Body of pancreas (tissue), 4 donors: ENCODE measurements at regions not wholly inside any gene's neighbourhood (a gene's known extent, or its start where the extent isn't known, plus 50 kb on each side); places are given as distances from the start of the nearest gene placed in this dataset.
"Not testable (repeated sequence)": the region's sequence is repeated elsewhere in the genome, so short reads cannot be mapped to it uniquely, and the experiment has no call there.

ENCODE experiments used
- ATAC-seq: fragments of 150-250 bp; one replicate; pipeline ENCODE4 v1.9.1; 2016
- DNase-seq, 4 donors: peaks; one replicate each; pipeline ENCODE4 v3.0.0-alpha.2; 2019
- H3K27ac ChIP-seq, 4 donors: fragments of 200-600 bp; sonication (generic); 1 replicate in 3 of 4; 2 replicates in 1 of 4; pipeline versions ENCODE4 v1.5.1 to v1.6.1; 2016 to 2019; ENCODE audit warnings: mild to moderate bottlenecking in 1 of 4, mixed read lengths in 1 of 4, moderate library complexity in 1 of 4
- H3K27me3 ChIP-seq, 2 donors: fragments of 200-600 bp; sonication (generic); one replicate each; pipeline ENCODE4 v1.6.0; 2016; ENCODE audit warnings: mild to moderate bottlenecking in 1 of 2
- H3K36me3 ChIP-seq, 2 donors: fragments of 200-600 bp; sonication (generic); replicated peaks in 1 of 2; 2 replicates each; pipeline ENCODE4 v1.5.1; 2016; ENCODE audit warnings: low read depth in 2 of 2; ENCODE audit not compliant: insufficient read depth in 1 of 2
- H3K4me1 ChIP-seq: fragments of 200-600 bp; sonication (generic); one replicate; pipeline ENCODE4 v1.6.0; 2016
- H3K4me3 ChIP-seq, 2 donors: fragments of 200-600 bp; sonication (generic); 1 replicate in 1 of 2; 2 replicates in 1 of 2; pipeline ENCODE4 v1.5.1; 2016 to 2019
- H3K9me3 ChIP-seq, 3 donors: fragments of 200-600 bp; sonication (generic); 1 replicate in 2 of 3; 2 replicates in 1 of 3; pipeline ENCODE4 v1.5.1; 2016
- POLR2A ChIP-seq, 3 donors: fragments of 450-650 bp; IDR thresholded peaks; one replicate each; pipeline ENCODE4 v1.6.1; 2016; ENCODE audit warnings: antibody characterized with exemption in 3 of 3, mild to moderate bottlenecking in 2 of 3
- WGBS, 2 donors: methylation state at CpG; one replicate each; pipeline ENCODE4 v1.1.5; 2017; 5-methylcytosine and 5-hydroxymethylcytosine counted together
- intact Hi-C: fragments of 100-400 bp; cut with DNase I; formaldehyde crosslinking; loops from one replicate; pipeline ENCODE4 v1.15.1; 2023
- TF ChIP-seq, protein P1 (sequence below), 7 experiments: fragments of 450-650 bp in 4 of 7; fragments of 200-600 bp in 3 of 7; sonication (generic) in 3 of 7; IDR thresholded peaks; one replicate each; pipeline ENCODE4 v1.5.1; 2016 to 2019; ENCODE audit warnings: antibody characterized with exemption in 7 of 7

DNA sequence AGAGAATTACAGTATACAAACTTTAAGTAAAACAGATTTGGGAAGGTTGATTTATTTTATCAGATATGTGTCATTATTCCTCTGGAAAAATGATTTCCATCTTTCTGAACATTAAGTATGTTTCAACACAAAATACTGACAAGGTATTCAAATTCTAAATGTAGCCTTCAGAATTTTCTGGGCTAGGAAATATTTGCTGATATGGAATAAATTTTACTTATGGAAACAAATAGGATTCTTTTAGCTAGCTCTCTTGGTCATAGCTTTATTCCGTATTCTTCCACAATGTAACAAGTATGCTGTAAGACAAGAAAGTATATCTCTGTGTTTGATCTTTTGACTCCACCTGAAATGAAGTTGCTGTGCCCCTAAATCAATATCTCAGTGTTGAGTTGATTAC is 1125.2 kb upstream of the CITED2 start:
- H3K4me1 ChIP-seq, result no peaks in the 10 kb centered on the region
- ATAC-seq, result no peak
- 70 to 76% methylated on average over 1 of the region's 1 CpG for WGBS, 2 donors
- H3K27me3 ChIP-seq, result no peaks in the 10 kb centered on the region
- no peaks in the 10 kb centered on the region for H3K36me3 ChIP-seq
- H3K27ac ChIP-seq, result no peak overlapping the region
- DNase-seq, result no peak
- intact Hi-C loops, result no loop called here
- no peaks in the 10 kb centered on the region for H3K9me3 ChIP-seq
- no peak overlapping the region for H3K4me3 ChIP-seq
- TF ChIP-seq, protein P1, sequence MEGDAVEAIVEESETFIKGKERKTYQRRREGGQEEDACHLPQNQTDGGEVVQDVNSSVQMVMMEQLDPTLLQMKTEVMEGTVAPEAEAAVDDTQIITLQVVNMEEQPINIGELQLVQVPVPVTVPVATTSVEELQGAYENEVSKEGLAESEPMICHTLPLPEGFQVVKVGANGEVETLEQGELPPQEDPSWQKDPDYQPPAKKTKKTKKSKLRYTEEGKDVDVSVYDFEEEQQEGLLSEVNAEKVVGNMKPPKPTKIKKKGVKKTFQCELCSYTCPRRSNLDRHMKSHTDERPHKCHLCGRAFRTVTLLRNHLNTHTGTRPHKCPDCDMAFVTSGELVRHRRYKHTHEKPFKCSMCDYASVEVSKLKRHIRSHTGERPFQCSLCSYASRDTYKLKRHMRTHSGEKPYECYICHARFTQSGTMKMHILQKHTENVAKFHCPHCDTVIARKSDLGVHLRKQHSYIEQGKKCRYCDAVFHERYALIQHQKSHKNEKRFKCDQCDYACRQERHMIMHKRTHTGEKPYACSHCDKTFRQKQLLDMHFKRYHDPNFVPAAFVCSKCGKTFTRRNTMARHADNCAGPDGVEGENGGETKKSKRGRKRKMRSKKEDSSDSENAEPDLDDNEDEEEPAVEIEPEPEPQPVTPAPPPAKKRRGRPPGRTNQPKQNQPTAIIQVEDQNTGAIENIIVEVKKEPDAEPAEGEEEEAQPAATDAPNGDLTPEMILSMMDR (IDR thresholded peaks at IDR 0.05), result no peak
- no peak for TF ChIP-seq POLR2A (IDR thresholded peaks at IDR 0.05)

DNA sequence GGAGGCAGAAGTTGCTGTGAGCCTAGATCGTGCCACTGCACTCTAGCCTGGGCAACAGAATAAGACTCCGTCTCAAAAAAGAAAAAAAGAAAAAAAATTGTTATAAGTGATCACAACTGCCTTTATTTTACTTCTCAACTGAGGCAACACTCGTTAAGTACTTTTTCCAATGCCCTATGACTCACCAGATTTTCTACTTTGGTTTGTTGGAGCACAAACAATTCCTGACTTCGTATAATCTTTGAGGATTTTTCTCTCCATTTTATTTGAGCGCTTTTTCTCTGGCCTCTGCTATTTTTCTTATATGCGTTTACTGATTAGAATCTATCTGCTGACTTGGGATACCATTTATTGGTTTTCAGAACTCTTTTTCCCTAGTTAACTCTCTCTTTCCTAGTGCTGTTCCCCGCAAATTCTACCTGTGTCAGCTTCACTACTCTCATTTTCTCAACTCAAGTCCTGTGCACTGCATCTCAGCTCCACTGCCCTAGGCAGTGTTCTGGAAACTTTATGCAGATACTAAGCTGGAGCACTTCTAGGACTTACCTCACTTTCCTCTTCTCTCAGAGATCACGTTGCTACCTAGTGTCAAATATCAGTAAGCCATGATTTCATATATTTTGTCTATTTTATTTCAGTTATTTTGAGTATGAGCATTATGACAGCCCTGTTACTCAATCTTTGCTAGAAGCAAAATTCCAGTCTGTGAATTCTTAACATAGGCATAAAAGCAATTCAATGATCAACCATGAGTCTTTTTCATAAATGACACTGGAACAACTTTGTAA is 1120.1 kb upstream of the CITED2 start:
- H3K27ac ChIP-seq, result no peak overlapping the region
- intact Hi-C loops, result no loop called here
- no peaks in the 10 kb centered on the region for H3K4me1 ChIP-seq
- no peak for DNase-seq
- ATAC-seq, result no peak
- no peaks in the 10 kb centered on the region for H3K36me3 ChIP-seq
- no peaks in the 10 kb centered on the region for H3K9me3 ChIP-seq
- 76 to 80% methylated on average over 8 of the region's 8 CpGs for WGBS, 2 donors
- no peak overlapping the region for H3K4me3 ChIP-seq
- no peaks in the 10 kb centered on the region for H3K27me3 ChIP-seq
- TF ChIP-seq POLR2A (IDR thresholded peaks at IDR 0.05), result no peak
- TF ChIP-seq, protein P1 (IDR thresholded peaks at IDR 0.05), result no peak

DNA sequence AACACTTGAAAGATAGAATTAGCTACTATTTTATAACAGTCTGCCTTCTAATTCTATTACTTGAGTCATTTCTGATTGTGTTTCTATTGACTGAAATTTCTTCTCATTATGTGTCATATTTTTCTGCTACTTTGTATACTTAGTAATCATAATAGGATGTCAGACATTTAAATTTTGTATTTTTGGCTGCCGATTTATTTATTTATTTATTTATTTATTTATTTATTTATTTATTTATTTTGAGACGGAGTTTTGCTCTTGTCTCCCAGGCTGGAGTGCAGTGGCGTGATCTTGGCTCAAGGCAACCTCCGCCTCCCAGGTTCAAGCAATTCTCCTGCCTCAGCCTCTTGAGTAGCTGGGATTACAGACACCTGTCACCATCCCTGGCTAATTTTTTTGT is 1119.0 kb upstream of the CITED2 start:
- DNase-seq, intact Hi-C loops, H3K27ac ChIP-seq, H3K4me3 ChIP-seq, H3K4me1 ChIP-seq, H3K27me3 ChIP-seq, ATAC-seq, H3K9me3 ChIP-seq, H3K36me3 ChIP-seq: not testable (repeated sequence)
- 91 to 92% methylated on average over 4 of the region's 4 CpGs for WGBS, 2 donors

DNA sequence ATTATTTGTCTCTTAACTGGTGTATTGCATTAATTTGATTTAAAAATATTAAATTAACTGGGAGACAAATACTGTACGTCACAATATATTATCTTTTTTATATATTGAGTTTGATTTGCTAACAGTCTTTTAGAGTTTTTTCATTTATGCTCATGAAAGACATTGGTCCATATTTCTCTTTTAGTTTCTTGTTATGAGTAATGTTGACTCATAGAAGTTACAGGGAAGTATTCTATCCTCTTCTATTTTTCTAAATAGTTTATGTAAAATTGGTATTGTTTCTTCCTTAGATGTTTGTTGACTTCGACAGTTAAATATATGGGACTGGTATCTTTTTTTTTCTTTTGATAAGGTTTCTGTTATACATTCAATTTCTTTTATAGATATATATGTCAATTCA is 1115.6 kb upstream of the CITED2 start:
- Histone ChIP-seq H3K4me3 (no peak overlapping the region), H3K27me3 (no peaks in the 10 kb centered on the region), H3K9me3 (no peaks in the 10 kb centered on the region), H3K4me1 (peaks cover 10% of the 10 kb centered on the region), H3K27ac (no peak overlapping the region), H3K36me3 (no peaks in the 10 kb centered on the region)
- 71 to 76% methylated on average over 2 of the region's 2 CpGs for WGBS, 2 donors
- intact Hi-C loops, result no loop called here
- TF ChIP-seq POLR2A (IDR thresholded peaks at IDR 0.05), result no peak
- TF ChIP-seq, protein P1 (IDR thresholded peaks at IDR 0.05), result no peak
- ATAC-seq (no peak), DNase-seq (no peak)

DNA sequence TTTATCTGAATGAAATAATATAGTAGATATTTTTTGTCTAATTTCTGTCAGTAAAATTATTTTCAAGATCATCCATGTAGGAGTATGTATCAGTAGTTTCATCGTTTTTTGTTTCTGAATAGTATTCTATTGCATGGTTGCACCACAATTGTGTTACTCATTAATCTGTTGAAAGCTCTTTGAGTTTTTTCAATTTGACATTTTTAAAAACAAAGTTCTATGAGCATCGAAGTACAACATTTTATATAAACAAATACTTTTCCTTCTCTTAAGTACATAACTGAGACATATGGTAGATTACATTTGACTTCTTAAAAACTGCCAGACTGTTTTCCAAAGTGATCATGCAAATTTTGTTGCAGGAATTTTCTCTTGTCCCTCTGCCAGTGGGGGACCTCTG is 1113.1 kb upstream of the CITED2 start:
- TF ChIP-seq, protein P1 (IDR thresholded peaks at IDR 0.05), result no peak
- TF ChIP-seq POLR2A (IDR thresholded peaks at IDR 0.05), result no peak
- intact Hi-C loops, result no loop called here
- ATAC-seq (no peak), DNase-seq (no peak)
- H3K27me3 ChIP-seq, result no peaks in the 10 kb centered on the region
- peaks cover 10% of the 10 kb centered on the region for H3K4me1 ChIP-seq
- no peaks in the 10 kb centered on the region for H3K9me3 ChIP-seq
- H3K4me3 ChIP-seq, result no peak overlapping the region
- H3K36me3 ChIP-seq, result no peaks in the 10 kb centered on the region
- no peak overlapping the region for H3K27ac ChIP-seq
- 65 to 73% methylated on average over 2 of the region's 2 CpGs for WGBS, 2 donors
